Breast epithelium (tissue), 3 donors: ENCODE measurements at regions not wholly inside any gene's neighbourhood (a gene's known extent, or its start where the extent isn't known, plus 50 kb on each side); places are given as distances from the start of the nearest gene placed in this dataset.

Experiments
- POLR2A ChIP-seq: fragments of 450-650 bp; IDR thresholded peaks from one replicate; pipeline ENCODE4 v1.6.1; 2016; ENCODE audit warnings: antibody characterized with exemption, mild to moderate bottlenecking, moderate library complexity
- TF ChIP-seq, protein P1 (sequence below), 3 donors: fragments of 450-650 bp; IDR thresholded peaks; one replicate each; pipeline ENCODE4 v1.5.1; 2016 to 2017; ENCODE audit warnings: antibody characterized with exemption in 3 of 3, mild to moderate bottlenecking in 3 of 3, moderate library complexity in 3 of 3

DNA sequence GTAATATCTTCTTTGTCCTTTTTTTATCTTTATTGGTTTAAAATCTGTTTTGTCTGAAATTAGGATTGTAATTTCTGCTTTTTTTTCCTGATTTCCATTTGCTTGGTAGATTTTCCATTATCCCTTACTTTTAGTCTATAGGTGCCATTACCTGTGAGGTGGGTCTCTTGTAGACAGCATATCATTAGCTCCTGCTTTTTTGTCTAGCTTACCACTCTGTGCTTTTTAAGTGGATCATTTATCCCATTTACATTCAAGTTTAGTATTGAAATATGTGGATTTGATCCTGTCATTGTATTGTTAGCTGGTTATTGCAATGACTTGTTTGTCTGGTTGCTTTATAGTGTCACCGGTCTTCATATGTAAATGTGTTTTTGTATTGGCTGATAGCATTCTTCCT is 958.6 kb upstream of the SLIT2 start:
- TF ChIP-seq, protein P1, sequence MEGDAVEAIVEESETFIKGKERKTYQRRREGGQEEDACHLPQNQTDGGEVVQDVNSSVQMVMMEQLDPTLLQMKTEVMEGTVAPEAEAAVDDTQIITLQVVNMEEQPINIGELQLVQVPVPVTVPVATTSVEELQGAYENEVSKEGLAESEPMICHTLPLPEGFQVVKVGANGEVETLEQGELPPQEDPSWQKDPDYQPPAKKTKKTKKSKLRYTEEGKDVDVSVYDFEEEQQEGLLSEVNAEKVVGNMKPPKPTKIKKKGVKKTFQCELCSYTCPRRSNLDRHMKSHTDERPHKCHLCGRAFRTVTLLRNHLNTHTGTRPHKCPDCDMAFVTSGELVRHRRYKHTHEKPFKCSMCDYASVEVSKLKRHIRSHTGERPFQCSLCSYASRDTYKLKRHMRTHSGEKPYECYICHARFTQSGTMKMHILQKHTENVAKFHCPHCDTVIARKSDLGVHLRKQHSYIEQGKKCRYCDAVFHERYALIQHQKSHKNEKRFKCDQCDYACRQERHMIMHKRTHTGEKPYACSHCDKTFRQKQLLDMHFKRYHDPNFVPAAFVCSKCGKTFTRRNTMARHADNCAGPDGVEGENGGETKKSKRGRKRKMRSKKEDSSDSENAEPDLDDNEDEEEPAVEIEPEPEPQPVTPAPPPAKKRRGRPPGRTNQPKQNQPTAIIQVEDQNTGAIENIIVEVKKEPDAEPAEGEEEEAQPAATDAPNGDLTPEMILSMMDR (IDR thresholded peaks at IDR 0.05) = no peak
- TF ChIP-seq POLR2A = no peak
